HG03460 (cell line): ENCODE measurements at regions not wholly inside any gene's neighbourhood (a gene's known extent, or its start where the extent isn't known, plus 50 kb on each side); places are given as distances from the start of the nearest gene placed in this dataset.

Experiments used
- ATAC-seq: cut with Tn5 transposase; IDR thresholded peaks from one replicate; pipeline ENCODE4 v1.9.1; 2021; ENCODE audit not compliant: unreplicated experiment

DNA sequence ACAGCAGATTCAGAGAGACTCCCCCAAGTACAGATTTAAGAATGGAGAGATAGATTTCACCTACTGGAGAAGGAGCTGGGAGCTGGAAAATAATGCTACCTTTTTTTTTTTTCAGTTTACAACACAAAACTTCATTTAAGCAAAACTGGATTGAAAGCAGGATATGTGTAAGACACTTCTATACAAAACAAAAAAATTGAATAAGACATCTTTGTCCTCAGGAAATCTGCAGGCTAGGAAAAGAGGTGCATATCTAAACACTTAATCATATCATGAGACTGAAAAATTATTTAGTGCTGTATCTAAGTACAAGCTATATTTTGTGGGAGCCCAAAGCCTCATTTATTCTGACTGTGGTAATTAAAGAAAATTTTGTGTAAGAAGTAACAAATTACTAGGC is 516.1 kb downstream of the ZIC1 start:
- ATAC-seq = no peak

DNA sequence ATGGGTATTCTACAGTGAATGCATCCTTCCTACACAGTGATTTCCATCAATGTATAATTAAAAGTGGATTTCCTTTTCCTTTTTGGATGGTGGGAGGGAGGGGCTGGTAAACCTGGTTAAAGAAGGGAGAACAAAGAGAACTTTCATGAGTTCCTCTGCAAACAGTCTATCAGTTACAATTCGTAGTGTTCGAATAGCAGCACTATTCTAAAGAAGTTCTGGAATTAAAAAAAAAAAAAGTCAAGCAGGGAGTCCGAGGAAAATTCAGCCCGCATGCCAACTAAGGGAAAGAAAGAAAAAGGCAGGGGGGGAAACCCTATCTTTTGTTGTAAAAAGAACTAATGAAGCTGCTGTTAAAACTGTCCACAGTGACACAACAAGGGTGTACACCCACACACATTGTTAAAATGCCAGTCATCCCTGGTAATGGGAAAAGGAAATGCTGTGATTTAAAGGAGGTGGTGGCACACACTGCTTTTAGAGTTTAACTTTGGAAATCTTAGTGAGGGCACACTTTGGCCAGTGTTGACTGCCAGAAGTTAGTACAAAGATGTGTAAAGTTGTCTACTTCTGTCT is 521.2 kb downstream of the ZIC1 start:
- ATAC-seq = no peak

DNA sequence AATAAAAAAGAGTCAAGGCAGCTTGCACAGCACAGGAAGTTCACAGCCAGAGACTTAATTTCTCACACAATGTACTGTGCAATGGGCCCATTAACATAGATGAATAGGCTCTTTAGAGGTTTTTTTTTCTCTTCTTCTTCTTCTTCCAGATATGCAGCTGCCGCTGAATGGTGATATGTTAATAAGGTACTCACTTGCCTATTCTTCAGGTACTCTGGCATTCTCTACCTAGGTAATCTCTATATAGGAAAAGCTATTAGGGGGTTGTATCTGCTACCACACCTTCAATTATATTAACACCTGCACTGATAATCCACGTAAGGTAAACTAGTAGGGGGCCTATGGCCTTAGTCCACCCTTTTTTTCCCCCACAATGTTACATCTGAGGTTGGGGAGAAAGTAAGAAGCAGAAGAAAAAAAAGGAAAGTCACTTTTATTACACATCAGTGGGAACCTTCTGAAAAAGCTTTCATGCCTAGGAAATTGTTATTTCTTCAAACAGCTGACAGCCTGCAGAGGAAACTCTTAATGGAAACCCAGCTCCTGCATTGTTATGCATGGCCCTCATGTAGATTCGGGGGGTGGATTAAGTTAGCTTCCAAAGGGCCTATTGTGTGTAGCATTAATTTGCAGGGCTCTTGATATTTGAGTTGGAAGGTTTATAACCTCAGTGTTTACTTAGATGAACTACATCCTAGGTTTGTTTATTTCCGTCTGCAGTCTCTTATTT is 525.5 kb downstream of the ZIC1 start:
- ATAC-seq = no peak

DNA sequence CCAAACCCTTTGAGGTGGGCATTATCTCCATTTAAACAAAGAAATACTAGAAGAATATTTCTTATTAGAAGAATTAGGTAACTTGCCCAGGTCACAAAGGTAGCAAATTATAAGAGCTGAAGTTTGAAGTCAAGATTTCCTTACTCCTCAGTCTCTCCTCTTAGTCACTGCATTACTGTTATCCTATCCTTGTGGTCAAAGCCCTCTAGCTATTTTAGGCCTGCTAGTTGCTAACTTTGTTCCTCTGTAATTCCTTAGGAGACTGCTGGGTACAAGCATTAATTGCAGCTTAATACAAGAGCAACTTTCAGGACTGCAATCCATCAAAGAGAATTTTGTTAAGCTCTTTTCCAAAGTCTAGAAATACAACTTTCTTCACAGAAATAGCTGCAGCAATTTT is 528.2 kb downstream of the ZIC1 start:
- ATAC-seq = no peak

DNA sequence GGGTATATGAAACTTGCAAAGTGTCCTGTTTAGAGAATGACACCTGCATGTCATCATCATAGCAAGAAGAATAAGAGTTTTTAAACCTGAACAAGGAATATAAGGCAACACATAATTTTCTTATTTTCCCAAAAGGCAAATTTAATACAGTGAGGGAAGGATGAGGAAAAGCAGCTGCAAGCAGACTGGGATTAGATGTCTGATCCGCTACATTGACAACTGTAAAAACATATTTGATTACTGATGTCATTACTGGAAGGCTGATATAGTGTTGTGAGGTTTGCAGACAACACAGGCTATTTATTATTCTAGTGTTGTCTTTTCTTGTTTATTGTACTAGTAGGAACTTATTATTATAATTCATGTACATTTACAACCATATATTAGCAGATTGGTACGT is 528.7 kb downstream of the ZIC1 start:
- no peak for ATAC-seq

DNA sequence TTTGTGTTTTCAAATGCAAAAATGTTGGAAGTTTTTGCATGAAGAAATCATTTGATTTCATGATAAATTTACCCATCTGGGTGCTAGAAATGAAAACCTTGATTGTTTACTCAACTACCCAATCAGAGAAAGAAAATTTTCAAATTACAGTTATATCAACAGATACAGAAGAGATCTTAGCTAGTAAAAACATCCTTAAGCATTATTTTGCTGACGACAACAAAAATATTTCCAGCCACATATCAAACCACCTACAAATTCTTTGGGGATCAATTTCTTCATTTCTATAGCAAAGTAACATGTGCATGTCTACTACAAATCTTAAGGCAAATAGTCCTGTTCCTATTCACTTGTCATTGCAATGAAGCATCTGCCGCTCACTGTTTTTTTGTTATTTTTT is 530.3 kb downstream of the ZIC1 start:
- ATAC-seq = no peak

DNA sequence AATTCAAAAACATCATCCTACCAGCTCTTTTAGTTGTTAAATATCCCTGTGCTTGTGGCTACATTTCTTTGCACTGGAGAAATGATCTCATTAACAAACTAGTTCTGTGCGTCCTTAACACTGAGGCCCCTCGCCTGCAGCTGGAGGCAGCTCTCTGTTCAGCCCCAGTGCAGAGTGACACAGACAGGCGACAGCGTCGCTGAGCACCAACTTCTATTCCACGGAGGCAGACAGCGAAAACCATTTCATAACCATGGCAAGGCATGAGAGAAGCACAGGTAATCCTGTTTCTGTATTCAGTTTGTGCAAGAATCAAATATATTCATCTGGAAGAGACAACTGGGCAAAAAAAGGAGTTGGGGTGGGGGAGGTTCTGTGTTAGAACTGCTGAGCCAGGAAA is 530.7 kb downstream of the ZIC1 start:
- no peak for ATAC-seq

DNA sequence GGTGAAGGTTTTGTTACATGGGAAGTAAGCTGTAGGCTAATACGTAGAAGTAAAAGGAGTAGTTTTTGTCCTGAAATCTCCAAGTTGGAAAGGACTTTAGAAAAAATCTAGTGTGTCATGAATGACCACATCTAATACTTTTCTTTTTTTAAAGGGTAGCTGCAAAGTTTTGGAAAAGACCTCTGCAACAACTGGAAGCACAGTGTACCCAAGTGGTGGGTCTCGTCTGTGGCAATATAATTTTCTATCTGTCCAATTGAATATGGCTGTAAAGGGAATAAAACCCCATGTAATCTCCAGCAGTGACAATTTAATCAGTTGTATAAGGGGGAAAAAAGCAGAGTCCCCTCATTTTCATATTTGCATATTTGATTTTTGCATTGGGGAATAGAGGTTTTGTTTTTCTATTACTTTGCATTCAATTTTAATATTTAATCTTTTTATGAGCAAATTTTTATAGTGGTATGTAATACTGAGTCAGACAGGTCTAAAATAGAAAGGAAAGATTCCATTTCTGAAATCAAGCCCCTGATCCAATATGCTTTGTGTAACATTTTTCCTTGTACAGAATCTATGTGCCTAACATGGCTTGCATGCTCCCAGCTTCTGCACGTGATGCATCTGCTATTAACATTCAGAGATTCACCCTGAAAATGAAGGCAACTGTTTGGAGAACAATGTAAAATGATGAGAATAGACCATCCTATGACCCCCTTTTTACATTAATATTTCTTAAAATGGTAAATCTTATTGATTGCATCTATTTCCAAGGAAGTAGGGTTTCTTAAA is 531.4 kb downstream of the ZIC1 start:
- no peak for ATAC-seq

DNA sequence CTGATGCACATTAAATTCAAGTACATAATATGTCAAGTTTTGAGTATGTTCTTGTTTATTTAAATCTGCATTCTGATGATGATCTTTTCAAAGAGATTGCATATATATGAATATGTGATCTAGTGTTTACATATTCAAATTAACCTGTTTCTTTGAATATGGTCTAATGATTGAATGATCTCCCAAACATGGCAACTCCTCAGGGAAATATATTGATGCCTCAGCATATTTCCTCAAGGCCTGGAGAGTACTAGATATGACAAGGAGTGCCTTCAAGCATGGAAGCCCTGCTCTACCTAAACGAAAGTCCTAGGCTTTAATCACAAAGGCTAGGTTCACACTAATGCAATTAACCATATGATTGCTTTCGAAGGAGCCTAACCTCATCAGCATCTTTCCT is 532.8 kb downstream of the ZIC1 start:
- no peak for ATAC-seq

DNA sequence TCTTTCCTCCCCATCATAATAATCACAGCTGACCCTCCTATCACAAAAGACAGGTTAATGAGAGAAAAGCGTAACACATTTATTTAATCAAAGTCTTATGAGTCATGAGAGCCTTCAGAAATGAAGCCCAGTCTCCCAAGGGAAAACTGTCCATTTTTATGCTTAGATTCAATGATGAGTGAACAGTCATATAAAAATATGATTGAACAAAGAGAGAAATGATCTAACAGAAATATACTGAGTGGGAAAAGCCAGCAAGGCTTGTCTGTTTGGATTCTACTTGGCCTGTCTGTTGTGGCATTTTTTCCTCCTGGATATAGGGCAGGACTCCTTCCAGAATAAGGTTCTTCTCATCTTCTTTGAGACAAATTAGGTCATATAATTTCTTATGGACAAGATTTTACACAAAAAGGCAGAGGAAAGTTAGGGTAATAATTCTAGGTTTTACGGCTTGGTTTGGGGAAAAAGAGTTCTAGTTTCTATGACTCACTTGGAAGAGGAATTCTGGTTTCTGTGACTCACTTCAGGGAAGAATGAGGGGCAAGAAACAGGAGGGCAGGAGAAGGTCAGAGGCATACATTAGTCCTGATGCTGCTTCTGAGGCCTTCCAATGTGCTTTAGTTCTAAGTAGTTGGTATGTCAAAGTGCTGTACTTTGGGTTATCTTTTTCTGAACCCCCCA is 534.2 kb downstream of the ZIC1 start:
- no peak for ATAC-seq

DNA sequence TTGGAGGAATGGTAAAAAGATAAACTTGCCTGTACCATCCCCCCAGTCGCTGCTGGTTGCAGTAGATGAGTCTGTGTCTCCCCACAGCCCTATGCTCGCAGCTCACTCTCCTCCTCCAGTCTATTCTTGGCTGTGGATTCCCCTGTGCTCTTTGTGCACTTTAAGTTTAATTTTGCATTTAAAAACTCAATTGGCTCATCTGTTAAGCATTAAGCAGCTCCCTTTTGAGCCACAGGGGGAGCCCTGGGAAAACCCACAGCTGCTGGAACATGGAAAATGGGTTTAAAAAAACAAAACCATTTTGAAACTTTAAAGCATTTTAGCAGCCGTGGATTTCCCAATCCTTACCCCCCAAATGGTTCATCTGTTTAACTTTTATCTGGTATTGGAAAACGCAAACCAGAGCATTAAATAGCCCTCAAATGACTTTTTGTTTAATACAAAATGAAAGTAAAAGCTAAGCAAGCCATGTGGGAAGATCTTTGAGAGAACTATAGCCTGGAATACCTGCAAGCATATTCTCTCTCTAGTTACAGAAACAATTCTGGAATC is 536.9 kb downstream of the ZIC1 start:
- peak; percentile 58 for ATAC-seq

DNA sequence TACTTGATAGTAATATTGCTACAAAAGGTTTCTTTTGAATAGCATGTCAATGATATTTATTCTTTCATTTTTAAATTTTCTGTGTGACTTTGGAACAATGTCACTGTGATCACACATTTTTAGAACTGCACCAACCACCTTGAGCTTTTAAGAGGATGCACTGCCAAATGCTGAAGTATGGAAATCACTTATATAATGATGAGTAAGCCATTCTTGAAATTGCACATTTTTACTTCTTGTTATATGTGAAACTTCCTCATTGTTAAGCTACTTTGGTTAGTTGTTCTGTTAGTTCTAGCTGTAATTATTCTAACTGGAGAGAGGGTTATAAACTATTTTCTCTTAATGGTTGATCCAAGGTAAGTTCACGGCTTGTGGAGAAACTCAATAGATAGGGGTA is 547.5 kb downstream of the ZIC1 start:
- ATAC-seq = no peak

DNA sequence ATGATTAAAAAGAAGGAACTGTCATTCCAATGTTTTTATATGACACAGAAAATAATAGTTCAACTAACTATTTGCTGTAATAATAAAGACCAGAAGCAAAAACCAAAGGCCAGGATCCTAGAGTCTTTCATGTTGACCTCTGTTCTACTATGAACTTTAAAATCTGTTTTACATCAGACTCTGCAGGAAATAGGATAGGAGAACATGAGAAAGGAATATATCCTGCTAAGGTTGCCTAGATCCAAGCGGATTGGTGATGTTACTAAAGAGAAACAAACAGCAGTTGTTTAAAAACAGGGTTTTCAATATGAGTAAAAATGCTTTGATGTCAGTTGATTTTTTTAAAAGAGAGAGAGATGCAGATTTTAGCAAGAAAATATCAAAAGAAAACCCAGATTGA is 549.6 kb downstream of the ZIC1 start:
- no peak for ATAC-seq

DNA sequence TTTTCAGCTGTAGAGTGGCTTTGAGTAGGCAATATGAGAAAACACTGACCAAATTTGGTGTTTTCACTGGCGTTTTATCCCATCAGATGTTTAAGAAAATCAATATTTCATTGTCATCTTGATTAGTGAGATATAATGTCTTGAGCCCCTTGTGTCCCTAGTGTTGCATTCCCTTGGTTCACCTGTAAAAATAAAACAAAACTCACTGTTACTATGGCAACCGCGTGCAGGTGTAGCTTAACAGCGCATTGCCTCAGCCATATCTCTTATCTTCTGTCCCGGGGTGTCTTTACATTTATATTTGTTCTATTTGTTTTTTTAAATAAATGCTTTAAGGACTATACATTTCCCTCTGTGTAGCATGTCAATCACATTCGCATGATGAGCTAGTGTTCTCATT is 551.6 kb downstream of the ZIC1 start:
- no peak for ATAC-seq

DNA sequence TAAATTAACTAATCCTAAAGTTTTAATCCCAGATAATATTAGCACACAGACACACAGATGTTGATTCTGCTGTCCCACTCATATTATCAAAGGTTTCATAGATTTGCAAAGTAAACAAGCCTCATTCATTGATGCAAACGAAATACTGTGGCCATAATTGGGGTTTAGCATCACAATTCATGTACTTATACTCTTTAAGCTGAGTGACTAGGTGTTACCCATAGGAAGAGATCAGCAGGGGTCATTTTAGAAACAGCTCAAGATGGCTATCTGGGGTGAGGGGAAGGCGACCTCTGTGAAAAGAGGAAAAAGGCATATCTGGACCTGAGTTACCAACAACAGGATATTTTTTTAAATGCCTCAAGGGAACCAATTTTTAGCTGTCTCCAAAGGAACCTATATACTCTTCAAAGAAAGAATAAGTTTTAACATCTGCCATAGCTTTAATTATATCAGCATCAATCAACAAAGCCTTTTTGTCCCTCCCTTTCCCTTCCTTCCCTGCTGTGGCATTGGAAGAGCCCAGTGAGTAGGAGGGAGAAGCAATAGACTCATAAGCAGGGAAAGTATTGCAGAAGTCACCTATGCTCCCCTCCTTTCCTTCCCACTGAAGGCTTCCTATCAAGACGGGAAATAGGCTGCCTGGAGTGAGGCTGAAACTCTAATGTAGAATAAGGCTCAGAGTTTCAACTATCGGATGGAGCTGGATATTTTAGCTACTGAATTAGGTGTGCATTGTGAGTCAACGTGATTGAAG is 553.4 kb downstream of the ZIC1 start:
- ATAC-seq = no peak

DNA sequence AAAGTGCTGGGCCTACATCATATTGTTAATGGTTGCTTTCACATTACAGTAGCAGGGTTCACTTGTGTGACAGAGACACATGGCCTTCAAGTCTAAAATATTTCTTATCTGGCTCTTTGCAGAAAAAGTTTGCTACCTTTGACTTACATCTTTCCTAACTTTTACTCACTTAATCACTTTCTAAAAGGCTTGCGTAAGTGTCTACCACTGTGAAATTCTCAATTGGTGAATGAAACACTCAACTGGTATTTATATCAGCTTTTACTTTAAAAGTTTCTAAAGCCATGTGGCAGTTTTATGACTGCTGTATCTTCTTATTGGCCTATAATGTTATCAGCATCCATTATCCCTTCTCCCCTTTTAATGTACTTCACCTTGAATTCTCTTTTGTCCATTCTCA is 554.5 kb downstream of the ZIC1 start:
- no peak for ATAC-seq

DNA sequence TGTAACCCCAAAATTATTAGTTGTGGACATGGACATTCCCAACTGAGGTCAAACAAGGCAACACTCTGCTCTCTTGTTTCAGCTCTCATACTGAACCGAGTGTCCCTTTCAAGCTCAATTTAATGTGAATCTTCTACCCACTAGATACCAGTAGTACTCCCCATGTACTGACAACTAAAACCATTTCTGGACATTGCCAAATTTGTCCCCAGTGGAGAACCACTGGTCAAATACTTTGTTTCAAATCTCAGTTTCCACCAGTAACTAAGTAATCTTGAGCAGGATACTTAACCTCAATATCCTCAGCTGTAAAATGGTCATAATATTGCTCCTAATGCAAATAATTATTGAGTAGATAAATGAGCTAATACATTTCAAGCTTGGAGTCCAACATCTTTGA is 566.0 kb downstream of the ZIC1 start:
- no peak for ATAC-seq

DNA sequence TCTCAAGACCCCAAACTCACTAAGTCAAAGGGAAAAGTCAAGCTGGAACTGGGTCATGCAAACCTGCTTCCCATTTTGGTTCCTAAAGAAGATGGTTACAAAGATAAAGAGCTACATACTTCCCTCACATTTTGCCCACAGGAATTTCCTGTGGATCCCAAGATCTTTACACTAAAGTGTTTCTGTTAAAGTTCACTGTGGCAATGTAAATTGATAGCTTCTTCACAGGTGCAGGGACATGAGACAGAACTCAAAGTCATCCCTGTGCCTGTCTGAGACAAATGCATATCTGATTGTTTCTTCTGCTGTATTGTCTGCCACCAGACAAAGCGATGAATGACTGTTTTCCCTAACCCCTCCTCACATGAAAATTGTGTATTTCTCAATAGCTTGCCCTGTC is 567.8 kb downstream of the ZIC1 start:
- no peak for ATAC-seq

DNA sequence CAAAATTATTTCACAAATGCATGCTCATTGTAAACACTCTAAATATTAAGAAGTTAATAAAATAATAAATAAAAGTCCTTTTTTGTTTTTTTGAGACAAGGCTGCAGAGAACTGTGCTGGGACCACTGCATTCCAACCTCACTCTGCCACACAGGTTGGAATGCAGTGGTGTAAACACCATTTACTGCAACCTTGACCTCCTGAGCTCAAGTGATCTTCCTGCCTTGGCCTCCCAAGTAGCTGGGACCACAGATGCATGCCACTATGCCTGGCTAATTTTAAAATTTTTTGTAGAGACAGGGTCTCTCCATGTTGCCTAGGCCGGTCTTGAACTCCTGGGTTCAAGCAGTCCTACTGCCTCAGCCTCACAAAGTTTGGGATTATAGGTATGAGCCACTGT is 578.4 kb downstream of the ZIC1 start:
- no peak for ATAC-seq

DNA sequence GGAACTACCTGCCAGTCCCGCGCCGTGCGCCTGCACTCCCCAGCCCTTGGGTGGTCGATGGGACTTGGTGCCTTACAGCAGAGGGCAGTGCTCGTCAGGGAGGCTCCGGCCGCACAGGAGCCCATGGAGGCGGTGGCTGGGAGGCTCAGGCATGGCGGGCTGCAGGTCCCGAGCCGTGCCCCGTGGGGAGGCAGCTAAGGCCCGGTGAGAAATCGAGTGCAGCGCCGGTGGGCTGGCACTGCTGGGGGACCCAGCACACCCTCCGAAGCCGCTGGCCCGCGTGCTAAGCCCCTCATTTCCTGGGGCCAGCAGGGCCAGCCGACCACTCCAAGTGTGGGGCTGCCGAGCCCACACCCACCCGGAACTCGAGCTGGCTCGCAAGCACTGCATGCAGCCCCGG is 580.2 kb downstream of the ZIC1 start:
- ATAC-seq = no peak

DNA sequence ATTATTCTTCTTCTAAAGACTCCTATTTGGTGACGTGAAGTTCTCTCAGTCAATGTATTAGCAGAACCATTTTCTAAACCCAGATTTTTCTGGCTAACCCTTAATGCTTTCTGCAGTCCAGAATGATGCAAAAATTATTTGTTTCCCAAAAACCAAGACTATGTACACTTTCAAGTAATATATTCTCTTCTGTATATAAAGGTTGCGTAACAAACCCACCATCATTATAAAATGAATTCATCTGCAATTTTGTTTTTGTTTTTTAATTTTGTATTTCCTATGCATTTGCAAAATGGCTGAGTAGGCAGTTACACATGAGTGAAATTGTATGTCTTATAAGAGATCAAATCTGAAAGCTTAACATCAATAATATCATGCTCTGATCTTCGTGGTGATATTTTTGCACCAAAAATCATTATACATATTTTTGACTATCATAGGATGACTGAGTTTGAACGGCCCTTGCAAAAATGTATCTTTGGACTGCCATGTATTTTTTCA is 593.6 kb downstream of the ZIC1 start:
- no peak for ATAC-seq
